HepG2 (cell line): ENCODE measurements at regions not wholly inside any gene's neighbourhood (a gene's known extent, or its start where the extent isn't known, plus 50 kb on each side); places are given as distances from the start of the nearest gene placed in this dataset.

Source experiments
- KDM3A ChIP-seq: IDR thresholded peaks from 2 replicates; pipeline ENCODE4 v1.6.1; 2018; ENCODE audit warnings: low read depth, missing compliant biosample characterization
- RFXANK ChIP-seq: IDR thresholded peaks from 2 replicates; pipeline ENCODE4 v1.6.1; 2016
- TAF1 ChIP-seq: sonication (generic); formaldehyde crosslinking; IDR thresholded peaks from 2 replicates; pipeline ENCODE4 v1.4.0; 2020; ENCODE audit warnings: missing genetic modification reagents
- ZIK1 ChIP-seq: sonication (generic); formaldehyde crosslinking; IDR thresholded peaks from 2 replicates; pipeline ENCODE4 v1.5.0; 2020; ENCODE audit warnings: mild to moderate bottlenecking, low read depth, missing genetic modification reagents, borderline replicate concordance
- ZNF775 ChIP-seq: sonication (generic); formaldehyde crosslinking; IDR thresholded peaks from 2 replicates; pipeline ENCODE4 v1.4.0; 2020; ENCODE audit warnings: missing genetic modification reagents, mild to moderate bottlenecking, moderate library complexity, borderline replicate concordance
- ZNF777 ChIP-seq: sonication (generic); formaldehyde crosslinking; IDR thresholded peaks from 2 replicates; pipeline ENCODE4 v1.4.0; 2020; ENCODE audit warnings: missing genetic modification reagents

DNA sequence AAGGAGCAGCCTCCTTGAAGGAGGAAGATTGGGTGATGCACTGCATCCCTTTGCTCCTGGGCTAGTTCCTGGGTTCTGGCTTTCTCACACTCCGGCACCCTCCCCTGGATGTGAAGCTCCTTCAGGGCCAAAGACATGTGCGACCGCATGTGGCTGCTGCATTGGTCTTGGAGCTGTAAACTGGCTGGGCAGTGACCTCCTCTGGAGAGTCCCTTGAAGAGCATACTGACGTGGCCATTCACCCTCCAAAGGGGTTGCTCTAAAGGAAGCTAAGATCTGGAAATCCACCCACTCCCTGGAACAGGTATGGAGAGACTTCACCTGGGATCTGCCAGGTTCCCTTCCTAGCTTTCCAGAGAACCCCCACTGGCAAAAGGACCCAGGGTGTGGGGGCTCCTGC is 62.1 kb downstream of the TMEM17 start:
- no peak for TF ChIP-seq TAF1 (CRISPR knock-in tag)
- no peak for TF ChIP-seq ZNF775
- no peak for TF ChIP-seq RFXANK
- no peak for TF ChIP-seq KDM3A (CRISPR knock-in tag)
- no peak for TF ChIP-seq ZIK1 (CRISPR knock-in tag)
- TF ChIP-seq ZNF777 (CRISPR knock-in tag), result no peak
